ENCODE measurements at regions not wholly inside any gene's neighbourhood (a gene's known extent, or its start where the extent isn't known, plus 50 kb on each side); places are given as distances from the start of the nearest gene placed in this dataset.

GRCh38 chr11:71081704-71082230, 170.6 kb downstream of the SHANK2 start:
- Histone ChIP-seq H4K91ac (replicated peaks; ENCODE audit: insufficient read length, low read length) (no peak overlapping the region), H3K9me3 (ENCODE audit: insufficient read depth in 2 of 2, low read depth in 1 of 2, low read length in 1 of 2) (peaks cover 3 to 6% of the 10 kb centered on the region in 2 experiments; a peak in 2 of 4 replicates), H4K8ac (ENCODE audit: extremely low read depth, insufficient read depth, low read length) (peak overlapping the region; percentile 4; the same call in 1 of the 2 replicates), H2BK12ac (ENCODE audit: low read depth, low read length) (no peak overlapping the region), H2BK15ac (ENCODE audit: low read length) (no peak overlapping the region), H2AK5ac (ENCODE audit: low read depth, low read length) (no peak overlapping the region), H3K18ac (ENCODE audit: extremely low read depth, low read length) (no peak overlapping the region), H3K36me3 (ENCODE audit: control insufficient read depth in 2 of 4, insufficient read depth in 4 of 4, low read length in 3 of 4) (no peaks in the 10 kb centered on the region), H3K9ac (replicated peaks in 1 of 4; ENCODE audit: extremely low read depth in 1 of 4, low read depth in 3 of 4, low read length in 3 of 4) (no peak overlapping the region), H3K4me3 (ENCODE audit: extremely low read depth in 1 of 4, insufficient read depth in 2 of 4, low read depth in 3 of 4, low read length in 4 of 4) (no peak overlapping the region), H3K79me1 (ENCODE audit: low read depth, low read length) (peaks cover 5% of the 10 kb centered on the region; the same call in 1 of the 2 replicates), H2BK120ac (replicated peaks; ENCODE audit: low read depth, low read length) (no peak overlapping the region), H3K4ac (replicated peaks; ENCODE audit: insufficient read length, low read depth, low read length) (no peak overlapping the region), H3K56ac (replicated peaks; ENCODE audit: insufficient read length, low read depth, low read length) (no peak overlapping the region), H3K4me1 (replicated peaks in 1 of 4; ENCODE audit: control insufficient read depth in 3 of 4, insufficient read depth in 4 of 4, low read length in 3 of 4) (peaks cover 0 to 4% (median 0%) of the 10 kb centered on the region in 4 experiments; a peak in 1 of 7 replicates), H3K23ac (ENCODE audit: insufficient read length) (no peak overlapping the region), H4K20me1 (replicated peaks in 1 of 2; ENCODE audit: control insufficient read depth in 1 of 2, insufficient read depth in 2 of 2, low read length in 2 of 2) (peaks cover 2 to 16% of the 10 kb centered on the region in 2 experiments), H3K27ac (ENCODE audit: low read depth, low read length) (no peak overlapping the region), H2AFZ (ENCODE audit: low read length) (no peak overlapping the region), H2BK20ac (ENCODE audit: low read length) (no peak overlapping the region), H3K27me3 (replicated peaks in 1 of 4; ENCODE audit: control insufficient read depth in 3 of 4, extremely low read depth in 1 of 4, insufficient read depth in 3 of 4, low read length in 3 of 4) (no peaks in the 10 kb centered on the region), H3K23me2 (ENCODE audit: low read depth, low read length) (no peaks in the 10 kb centered on the region), H4K5ac (ENCODE audit: insufficient read length, low read depth, low read length) (no peak overlapping the region), H2BK5ac (ENCODE audit: low read depth, low read length) (no peak overlapping the region), H3K79me2 (ENCODE audit: control insufficient read depth in 1 of 2, insufficient read depth in 2 of 2, low read length in 2 of 2) (no peaks in the 10 kb centered on the region; a peak in 1 of 4 replicates), H3K4me2 (ENCODE audit: insufficient read depth in 1 of 2, low read depth in 2 of 2, low read length in 2 of 2) (no peak overlapping the region), H3K14ac (ENCODE audit: insufficient read length) (no peak overlapping the region)
- FAIRE-seq (no peak), DNase-seq (ENCODE audit: low read depth in 1 of 2, low spot score in 2 of 2) (no peak)
- ChIA-PET CTCF (ENCODE audit: partially characterized antibody) (interaction anchor here (0.9 to 4.4 kb wide), 15 partner anchors 11 to 614 kb away, joined by 3 to 39 read pairs (median 4); no protein-coding TSS in a partner anchor), POLR2A (ENCODE audit: partially characterized antibody) (no interaction called here)
- 90% methylated on average over 12 of the region's 12 CpGs; no CpG with 5 or more reads in 1 of the 2 experiments for WGBS, 2 experiments (ENCODE audit: extremely low coverage in 1 of 2, insufficient coverage in 1 of 2, insufficient read length in 1 of 2, insufficient replicate concordance in 2 of 2, low coverage in 1 of 2, low lambda C conversion rate in 2 of 2, missing lambda C conversion rate in 1 of 2)
- TF ChIP-seq NRF1 (IDR thresholded peaks at IDR 0.05; ENCODE audit: low read depth, low read length) (no peak), JUND (IDR thresholded peaks at IDR 0.05; ENCODE audit: low read length) (no peak), MAX (IDR thresholded peaks at IDR 0.05) (no peak), EZH2 (IDR thresholded peaks at IDR 0.05; ENCODE audit: low read depth, low read length, severe bottlenecking) (no peak), HDAC2 (IDR thresholded peaks at IDR 0.05; ENCODE audit: borderline replicate concordance in 1 of 2, low read depth in 2 of 2, low read length in 2 of 2) (no peak), SIN3A (conservative IDR thresholded peaks at IDR 0.05 in 1 of 2, IDR thresholded peaks at IDR 0.05 in 1 of 2; ENCODE audit: low read depth in 1 of 2, low read length in 2 of 2) (no peak), SIX5 (IDR thresholded peaks at IDR 0.05; ENCODE audit: low read depth, low read length) (no peak)

Data from H1 (cell line).